Nephron progenitor cell (in vitro differentiated cells): ENCODE measurements at regions not wholly inside any gene's neighbourhood (a gene's known extent, or its start where the extent isn't known, plus 50 kb on each side); places are given as distances from the start of the nearest gene placed in this dataset.

Experiments
- DNase-seq: peaks from one replicate; pipeline ENCODE4 v3.0.0; 2021
- H3K27ac Mint-ChIP-seq: 2 replicates; pipeline ENCODE4 v1.8.0; 2021; ENCODE audit warnings: mild to moderate bottlenecking, moderate library complexity, mixed read lengths
- H3K27me3 Mint-ChIP-seq: 2 replicates; pipeline ENCODE4 v1.8.0; 2021; ENCODE audit warnings: mild to moderate bottlenecking, low read depth, mixed read lengths; ENCODE audit not compliant: poor library complexity
- H3K36me3 Mint-ChIP-seq: 2 replicates; pipeline ENCODE4 v1.8.0; 2021; ENCODE audit warnings: low read depth, mixed read lengths
- H3K4me1 Mint-ChIP-seq: 2 replicates; pipeline ENCODE4 v1.8.0; 2021; ENCODE audit warnings: mixed read lengths
- H3K4me3 Mint-ChIP-seq: 2 replicates; pipeline ENCODE4 v1.8.0; 2021; ENCODE audit warnings: mild to moderate bottlenecking, moderate library complexity, mixed read lengths
- H3K9me3 Mint-ChIP-seq: 2 replicates; pipeline ENCODE4 v1.8.0; 2021; ENCODE audit warnings: mild to moderate bottlenecking, moderate library complexity, mixed read lengths
- TF ChIP-seq, protein P1 (sequence below): fragments of 200-600 bp; sonication (generic); IDR thresholded peaks from 2 replicates; pipeline ENCODE4 v1.5.0; 2021; ENCODE audit warnings: antibody characterized with exemption

DNA sequence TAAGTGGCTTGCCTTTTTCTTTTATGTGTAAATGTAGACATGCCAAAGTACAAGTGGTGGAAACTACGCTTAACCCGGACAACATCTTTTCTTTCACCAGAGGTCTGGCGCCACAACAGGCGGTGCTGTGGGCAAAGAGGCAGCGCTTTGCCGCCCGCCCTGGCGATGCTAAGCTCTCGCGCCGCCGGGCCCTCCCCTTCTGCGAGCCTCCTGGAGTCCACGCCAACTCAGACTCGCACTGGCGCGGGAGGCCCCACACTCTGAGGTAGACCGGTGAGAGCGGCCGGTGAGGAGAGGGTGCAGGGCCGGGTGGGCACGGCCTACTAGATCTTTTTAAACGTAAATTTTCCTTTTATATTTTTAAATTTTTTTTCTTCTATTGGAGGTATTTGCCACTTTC is 2253.1 kb upstream of the C9orf72 start:
- Mint-ChIP-seq H3K27me3 (no peaks in the 10 kb centered on the region), H3K4me3 (no peak overlapping the region), H3K4me1 (no peaks in the 10 kb centered on the region), H3K36me3 (no peaks in the 10 kb centered on the region), H3K27ac (no peak overlapping the region), H3K9me3 (peaks cover 5% of the 10 kb centered on the region)
- TF ChIP-seq, protein P1, sequence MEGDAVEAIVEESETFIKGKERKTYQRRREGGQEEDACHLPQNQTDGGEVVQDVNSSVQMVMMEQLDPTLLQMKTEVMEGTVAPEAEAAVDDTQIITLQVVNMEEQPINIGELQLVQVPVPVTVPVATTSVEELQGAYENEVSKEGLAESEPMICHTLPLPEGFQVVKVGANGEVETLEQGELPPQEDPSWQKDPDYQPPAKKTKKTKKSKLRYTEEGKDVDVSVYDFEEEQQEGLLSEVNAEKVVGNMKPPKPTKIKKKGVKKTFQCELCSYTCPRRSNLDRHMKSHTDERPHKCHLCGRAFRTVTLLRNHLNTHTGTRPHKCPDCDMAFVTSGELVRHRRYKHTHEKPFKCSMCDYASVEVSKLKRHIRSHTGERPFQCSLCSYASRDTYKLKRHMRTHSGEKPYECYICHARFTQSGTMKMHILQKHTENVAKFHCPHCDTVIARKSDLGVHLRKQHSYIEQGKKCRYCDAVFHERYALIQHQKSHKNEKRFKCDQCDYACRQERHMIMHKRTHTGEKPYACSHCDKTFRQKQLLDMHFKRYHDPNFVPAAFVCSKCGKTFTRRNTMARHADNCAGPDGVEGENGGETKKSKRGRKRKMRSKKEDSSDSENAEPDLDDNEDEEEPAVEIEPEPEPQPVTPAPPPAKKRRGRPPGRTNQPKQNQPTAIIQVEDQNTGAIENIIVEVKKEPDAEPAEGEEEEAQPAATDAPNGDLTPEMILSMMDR: no peak
- no peak for DNase-seq

DNA sequence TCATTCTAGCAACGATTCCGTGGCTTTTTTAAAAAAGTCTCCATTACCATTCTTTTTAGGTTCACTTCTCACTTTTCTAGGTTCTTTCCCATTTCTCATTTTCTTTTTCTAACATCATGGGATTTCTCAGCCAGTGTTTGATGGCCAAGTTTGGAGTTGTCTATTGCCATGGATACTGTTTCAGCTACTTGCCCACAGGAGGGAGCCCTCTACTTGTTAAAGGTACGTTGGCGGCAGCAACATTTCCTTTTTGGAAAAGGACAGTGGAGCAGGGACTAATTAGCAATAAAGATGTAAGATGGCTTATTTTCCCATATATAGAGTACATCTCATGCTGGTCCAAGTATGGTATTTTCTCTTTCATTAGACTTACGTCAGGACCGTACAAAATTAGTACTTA is 2257.5 kb upstream of the C9orf72 start:
- TF ChIP-seq, protein P1: peak; percentile 66
- H3K4me1 Mint-ChIP-seq: no peaks in the 10 kb centered on the region
- DNase-seq: peak; percentile 39
- H3K4me3 Mint-ChIP-seq: no peak overlapping the region
- H3K27ac Mint-ChIP-seq: no peak overlapping the region
- H3K27me3 Mint-ChIP-seq: no peaks in the 10 kb centered on the region
- H3K9me3 Mint-ChIP-seq: peaks cover 5% of the 10 kb centered on the region
- H3K36me3 Mint-ChIP-seq: no peaks in the 10 kb centered on the region

DNA sequence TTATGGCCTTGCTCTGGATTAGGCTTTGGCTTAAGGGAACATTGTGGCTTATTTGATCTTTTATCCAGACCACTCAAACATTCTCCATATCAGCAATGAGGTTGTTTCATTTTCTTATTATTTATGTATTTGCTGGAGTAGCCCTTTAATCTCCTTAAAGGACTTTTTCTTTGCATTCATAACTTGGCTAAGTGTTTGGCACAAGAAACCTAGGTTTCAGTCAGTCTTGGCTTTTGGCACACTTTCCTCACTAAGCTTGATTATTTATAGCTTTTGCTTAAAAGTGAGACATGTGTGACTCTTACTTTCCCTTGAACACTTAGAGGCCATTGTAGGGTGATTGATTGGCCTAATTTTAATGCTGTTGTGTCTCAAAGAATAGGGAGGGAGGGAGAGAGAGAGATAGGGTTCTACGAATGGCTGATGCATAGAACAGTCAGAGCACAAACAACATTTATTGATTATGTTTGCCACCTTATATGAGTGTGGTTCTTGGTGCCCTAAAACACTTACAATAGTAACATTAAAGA is 2265.3 kb upstream of the C9orf72 start:
- Mint-ChIP-seq H3K4me1 (no peaks in the 10 kb centered on the region), H3K27me3 (no peaks in the 10 kb centered on the region), H3K27ac (no peak overlapping the region), H3K4me3 (no peak overlapping the region), H3K36me3 (no peaks in the 10 kb centered on the region), H3K9me3 (no peaks in the 10 kb centered on the region)
- no peak for DNase-seq
- TF ChIP-seq, protein P1: no peak

DNA sequence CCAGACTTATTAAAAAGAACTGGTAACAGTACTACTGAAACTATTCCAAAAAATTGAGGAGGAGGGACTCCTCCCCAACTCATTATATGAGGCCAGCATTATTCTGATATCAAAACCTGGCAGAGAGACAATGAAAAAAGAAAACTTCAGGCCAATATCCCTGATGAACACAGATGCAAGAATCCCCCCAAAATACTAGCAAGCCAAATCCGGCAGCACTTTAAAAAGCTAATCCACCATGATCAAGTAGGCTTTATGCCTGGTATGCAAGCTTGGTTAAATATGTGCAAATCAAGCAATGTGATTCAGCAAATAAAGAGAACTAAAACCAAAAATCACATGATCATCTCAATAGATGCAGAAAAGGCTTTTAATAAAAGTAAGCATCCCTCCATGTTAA is 2271.0 kb upstream of the C9orf72 start:
- no peak overlapping the region for H3K4me3 Mint-ChIP-seq

DNA sequence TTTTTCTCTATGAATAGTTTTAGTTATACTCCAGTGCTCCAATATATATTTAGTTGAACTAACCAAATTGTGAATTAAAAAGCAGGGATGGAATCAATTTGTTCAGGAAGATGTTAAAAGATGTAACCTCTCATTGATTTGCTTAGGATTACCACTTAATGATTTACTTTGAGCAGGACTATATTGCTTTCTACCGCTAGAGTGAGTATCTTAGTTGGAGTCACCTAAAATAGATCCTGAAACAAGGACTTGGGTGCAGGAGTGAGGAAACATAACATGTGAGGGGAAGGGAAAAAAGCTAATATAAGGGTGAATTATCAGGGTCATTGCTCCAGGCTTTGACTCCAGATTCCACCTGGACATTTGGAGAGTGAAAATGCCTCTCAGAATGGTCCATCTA is 2277.4 kb upstream of the C9orf72 start:
- H3K4me1 Mint-ChIP-seq: no peaks in the 10 kb centered on the region
- TF ChIP-seq, protein P1: no peak

More for the DNA sequence above, 2271.0 kb upstream of the C9orf72 start:
- TF ChIP-seq, protein P1: no peak
- H3K9me3 Mint-ChIP-seq: no peaks in the 10 kb centered on the region
- no peaks in the 10 kb centered on the region for H3K27me3 Mint-ChIP-seq
- no peaks in the 10 kb centered on the region for H3K4me1 Mint-ChIP-seq
- no peak for DNase-seq
- no peaks in the 10 kb centered on the region for H3K36me3 Mint-ChIP-seq
- H3K27ac Mint-ChIP-seq: no peak overlapping the region

DNA sequence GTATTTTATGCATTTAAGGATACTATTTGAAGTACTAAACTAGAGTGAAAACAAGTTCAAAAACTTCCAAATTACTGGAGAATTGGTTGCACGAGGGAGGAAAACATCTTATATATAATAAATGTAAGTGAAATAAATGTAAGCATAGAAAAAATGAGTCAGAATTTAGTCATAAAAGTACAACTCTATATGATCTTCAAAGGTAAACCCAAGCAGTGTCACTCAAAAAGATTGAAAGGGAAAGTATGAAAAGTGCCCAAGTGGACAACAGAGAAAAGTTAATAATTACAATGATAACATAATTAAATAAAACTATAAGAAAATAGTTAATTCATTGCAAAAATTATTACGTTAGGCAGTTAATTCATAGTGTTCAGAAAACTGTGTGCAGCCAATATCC is 2288.5 kb upstream of the C9orf72 start:
- no peak overlapping the region for H3K4me3 Mint-ChIP-seq

More for the DNA sequence above, 2277.4 kb upstream of the C9orf72 start:
- H3K9me3 Mint-ChIP-seq: no peaks in the 10 kb centered on the region
- no peak for DNase-seq
- no peak overlapping the region for H3K4me3 Mint-ChIP-seq
- H3K27me3 Mint-ChIP-seq: no peaks in the 10 kb centered on the region
- H3K27ac Mint-ChIP-seq: no peak overlapping the region
- H3K36me3 Mint-ChIP-seq: no peaks in the 10 kb centered on the region

More for the DNA sequence above, 2288.5 kb upstream of the C9orf72 start:
- H3K4me1 Mint-ChIP-seq: no peaks in the 10 kb centered on the region
- no peak for DNase-seq
- no peaks in the 10 kb centered on the region for H3K9me3 Mint-ChIP-seq
- no peaks in the 10 kb centered on the region for H3K27me3 Mint-ChIP-seq
- no peaks in the 10 kb centered on the region for H3K36me3 Mint-ChIP-seq
- TF ChIP-seq, protein P1: no peak
- no peak overlapping the region for H3K27ac Mint-ChIP-seq
